B cell (primary cell): ENCODE measurements at regions not wholly inside any gene's neighbourhood (a gene's known extent, or its start where the extent isn't known, plus 50 kb on each side); places are given as distances from the start of the nearest gene placed in this dataset.

Experiments used
- ATAC-seq: fragments of 200-7000 bp; cut with Tn5 transposase; one replicate; pipeline ENCODE4 v1.10.0; 2021; ENCODE audit warnings: low read depth, mild to moderate bottlenecking, moderate number of reproducible peaks, moderate library complexity
- CTCF ChIA-PET: fragments of 350-600 bp; sonication (Branson Sonifier 250); formaldehyde crosslinking; loops from one replicate; lab custom pipeline; 2021; ENCODE audit warnings: antibody characterized with exemption, inconsistent platforms; lab: Charles Lee
- POLR2A ChIA-PET: fragments of 350-600 bp; sonication (Branson Sonifier 250); formaldehyde crosslinking; loops from one replicate; lab custom pipeline; 2021; ENCODE audit warnings: antibody characterized with exemption; lab: Charles Lee
- DNase-seq: peaks from one replicate; pipeline ENCODE4 v3.0.0; 2013
- H2AFZ ChIP-seq: 2 replicates; pipeline ENCODE4 v1.6.1; 2012; ENCODE audit warnings: mild to moderate bottlenecking, low read depth, low read length; ENCODE audit not compliant: insufficient read depth, poor library complexity, severe bottlenecking
- H3K27ac ChIP-seq, 2 donors: 1 replicate in 1 of 2; 2 replicates in 1 of 2; pipeline ENCODE4 v1.5.1; 2012 to 2013; ENCODE audit warnings: low read length in 2 of 2, mild to moderate bottlenecking in 2 of 2, moderate library complexity in 1 of 2
- H3K27me3 ChIP-seq, 4 experiments: fragments of 200-600 bp in 1 of 4; sonication (generic) in 1 of 4; replicated peaks in 1 of 4; 1 replicate in 2 of 4; 2 replicates in 2 of 4; pipeline versions ENCODE4 v1.6.1 to v1.7.0; 2013 to 2016; ENCODE audit warnings: low read length in 3 of 4, mild to moderate bottlenecking in 2 of 4, mixed read lengths in 1 of 4, moderate library complexity in 1 of 4; ENCODE audit not compliant: insufficient read depth in 4 of 4, control insufficient read depth in 3 of 4; ENCODE audit errors: control extremely low read depth in 1 of 4
- H3K36me3 ChIP-seq, 2 experiments: replicated peaks in 1 of 2; 1 replicate in 1 of 2; 2 replicates in 1 of 2; pipeline versions ENCODE4 v1.6.1 to v1.7.1; 2013; ENCODE audit warnings: low read length in 1 of 2; ENCODE audit not compliant: insufficient read depth in 2 of 2, control insufficient read depth in 1 of 2; ENCODE audit errors: control extremely low read depth in 1 of 2, extremely low read depth in 1 of 2
- H3K4me1 ChIP-seq, 2 donors: fragments of 200-600 bp in 1 of 2; sonication (generic) in 1 of 2; 1 replicate in 1 of 2; 2 replicates in 1 of 2; pipeline versions ENCODE4 v1.5.1 to v1.6.1; 2013 to 2017; ENCODE audit warnings: low read length in 2 of 2; ENCODE audit not compliant: control insufficient read depth in 2 of 2, insufficient read depth in 2 of 2
- H3K4me2 ChIP-seq: replicated peaks from 2 replicates; pipeline ENCODE3; 2012; ENCODE audit warnings: mild to moderate bottlenecking, low read depth, low read length; ENCODE audit not compliant: poor library complexity, severe bottlenecking
- H3K4me3 ChIP-seq, 5 experiments: fragments of 200-600 bp in 1 of 5; sonication (generic) in 1 of 5; 1 replicate in 3 of 5; 2 replicates in 2 of 5; pipeline versions ENCODE4 v1.5.1 to v1.7.0; 2011 to 2016; ENCODE audit warnings: low read length in 4 of 5, mild to moderate bottlenecking in 4 of 5, low read depth in 2 of 5, control low read depth in 1 of 5, moderate library complexity in 1 of 5; ENCODE audit not compliant: insufficient read depth in 1 of 5; ENCODE audit errors: control extremely low read depth in 1 of 5, extremely low read depth in 1 of 5
- H3K79me2 ChIP-seq: fragments of 200-600 bp; sonication (generic); one replicate; pipeline ENCODE4 v1.6.0; 2016; ENCODE audit warnings: low read length; ENCODE audit not compliant: control insufficient read depth, insufficient read depth
- H3K9ac ChIP-seq: fragments of 200-600 bp; sonication (generic); 2 replicates; pipeline ENCODE4 v1.6.1; 2017; ENCODE audit warnings: mild to moderate bottlenecking, low read length, moderate library complexity
- H3K9me3 ChIP-seq, 3 donors: one replicate each; pipeline versions ENCODE4 v1.6.1 to v1.7.1; 2013; ENCODE audit warnings: low read length in 2 of 3; ENCODE audit not compliant: control insufficient read depth in 2 of 3, insufficient read depth in 1 of 3; ENCODE audit errors: control extremely low read depth in 1 of 3
- H4K20me1 ChIP-seq: 2 replicates; pipeline ENCODE4 v1.6.0; 2012; ENCODE audit warnings: mild to moderate bottlenecking, low read length; ENCODE audit not compliant: insufficient read depth, control insufficient read depth, poor library complexity, severe bottlenecking
- H3K27ac Mint-ChIP-seq: one replicate; pipeline ENCODE4 v1.8.0; 2021; ENCODE audit warnings: mixed read lengths
- H3K27me3 Mint-ChIP-seq: one replicate; pipeline ENCODE4 v1.8.0; 2021; ENCODE audit warnings: mixed read lengths
- H3K4me1 Mint-ChIP-seq: one replicate; pipeline ENCODE4 v1.8.0; 2021; ENCODE audit warnings: mixed read lengths
- H3K4me3 Mint-ChIP-seq: one replicate; pipeline ENCODE4 v1.8.0; 2021; ENCODE audit warnings: mixed read lengths
- H3K9me3 Mint-ChIP-seq: one replicate; pipeline ENCODE4 v1.8.0; 2022; ENCODE audit warnings: mixed read lengths; ENCODE audit not compliant: insufficient read depth
- EZH2 ChIP-seq: IDR thresholded peaks from 2 replicates; pipeline ENCODE4 v1.6.1; 2012; ENCODE audit warnings: borderline replicate concordance, low read depth, mild to moderate bottlenecking, moderate library complexity, low read length; ENCODE audit not compliant: insufficient read depth, poor library complexity, severe bottlenecking
- WGBS: methylation state at CpG from one replicate; pipeline ENCODE4 v1.1.5; 2013; ENCODE audit warnings: missing lambda C conversion rate; ENCODE audit not compliant: insufficient coverage; 5-methylcytosine and 5-hydroxymethylcytosine counted together
- intact Hi-C: fragments of 100-400 bp; cut with micrococcal nuclease; formaldehyde crosslinking; loops from one replicate; pipeline ENCODE4 v1.10.0; 2022
- TF ChIP-seq, protein P1 (sequence below): fragments of 200-600 bp; IDR thresholded peaks from one replicate; pipeline ENCODE4 v1.8.0; 2022; ENCODE audit warnings: antibody characterized with exemption, mild to moderate bottlenecking

DNA sequence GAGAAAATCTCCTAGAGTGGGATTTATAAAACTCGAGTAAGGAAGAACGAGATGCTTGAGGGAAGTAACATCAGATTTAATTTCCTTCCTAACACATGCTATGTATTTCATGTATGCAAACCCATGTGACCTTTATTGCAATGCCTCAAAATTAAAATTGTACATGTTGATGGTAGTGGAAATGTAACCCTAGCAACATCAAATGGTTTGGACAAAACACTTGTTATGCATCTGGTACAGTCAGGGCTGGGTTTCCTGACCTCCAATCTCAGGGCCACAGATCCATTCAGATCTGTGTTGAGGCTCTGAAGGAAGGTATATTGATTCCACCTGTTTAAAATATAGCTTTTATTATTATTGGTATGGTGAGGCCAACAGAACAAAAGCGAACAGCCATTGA lies 246.0 kb downstream of the WNT5A start:
- TF ChIP-seq, protein P1, sequence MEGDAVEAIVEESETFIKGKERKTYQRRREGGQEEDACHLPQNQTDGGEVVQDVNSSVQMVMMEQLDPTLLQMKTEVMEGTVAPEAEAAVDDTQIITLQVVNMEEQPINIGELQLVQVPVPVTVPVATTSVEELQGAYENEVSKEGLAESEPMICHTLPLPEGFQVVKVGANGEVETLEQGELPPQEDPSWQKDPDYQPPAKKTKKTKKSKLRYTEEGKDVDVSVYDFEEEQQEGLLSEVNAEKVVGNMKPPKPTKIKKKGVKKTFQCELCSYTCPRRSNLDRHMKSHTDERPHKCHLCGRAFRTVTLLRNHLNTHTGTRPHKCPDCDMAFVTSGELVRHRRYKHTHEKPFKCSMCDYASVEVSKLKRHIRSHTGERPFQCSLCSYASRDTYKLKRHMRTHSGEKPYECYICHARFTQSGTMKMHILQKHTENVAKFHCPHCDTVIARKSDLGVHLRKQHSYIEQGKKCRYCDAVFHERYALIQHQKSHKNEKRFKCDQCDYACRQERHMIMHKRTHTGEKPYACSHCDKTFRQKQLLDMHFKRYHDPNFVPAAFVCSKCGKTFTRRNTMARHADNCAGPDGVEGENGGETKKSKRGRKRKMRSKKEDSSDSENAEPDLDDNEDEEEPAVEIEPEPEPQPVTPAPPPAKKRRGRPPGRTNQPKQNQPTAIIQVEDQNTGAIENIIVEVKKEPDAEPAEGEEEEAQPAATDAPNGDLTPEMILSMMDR: no peak
- TF ChIP-seq EZH2: no peak
- ATAC-seq (no peak), DNase-seq (no peak)
- no peak overlapping the region for H3K4me3 Mint-ChIP-seq
- H3K4me3 ChIP-seq: no peak overlapping the region
- H3K4me1 ChIP-seq: no peaks in the 10 kb centered on the region
- H3K4me2 ChIP-seq: no peak overlapping the region
- POLR2A ChIA-PET: no interaction called here
- no peaks in the 10 kb centered on the region for H3K9me3 Mint-ChIP-seq
- no peak overlapping the region for H3K27ac ChIP-seq
- H3K9me3 ChIP-seq: peaks cover 0 to 12% (median 0%) of the 10 kb centered on the region in 3 donors
- no peaks in the 10 kb centered on the region for H4K20me1 ChIP-seq
- no peak overlapping the region for H2AFZ ChIP-seq
- 92% methylated on average over 1 of the region's 3 CpGs for WGBS
- H3K79me2 ChIP-seq: no peaks in the 10 kb centered on the region
- no peaks in the 10 kb centered on the region for H3K36me3 ChIP-seq
- H3K27me3 Mint-ChIP-seq: no peaks in the 10 kb centered on the region
- H3K9ac ChIP-seq: no peak overlapping the region
- intact Hi-C loops: no loop called here
- no peak overlapping the region for H3K27ac Mint-ChIP-seq
- CTCF ChIA-PET: no interaction called here
- no peaks in the 10 kb centered on the region for H3K4me1 Mint-ChIP-seq
- H3K27me3 ChIP-seq: no peaks in the 10 kb centered on the region

DNA sequence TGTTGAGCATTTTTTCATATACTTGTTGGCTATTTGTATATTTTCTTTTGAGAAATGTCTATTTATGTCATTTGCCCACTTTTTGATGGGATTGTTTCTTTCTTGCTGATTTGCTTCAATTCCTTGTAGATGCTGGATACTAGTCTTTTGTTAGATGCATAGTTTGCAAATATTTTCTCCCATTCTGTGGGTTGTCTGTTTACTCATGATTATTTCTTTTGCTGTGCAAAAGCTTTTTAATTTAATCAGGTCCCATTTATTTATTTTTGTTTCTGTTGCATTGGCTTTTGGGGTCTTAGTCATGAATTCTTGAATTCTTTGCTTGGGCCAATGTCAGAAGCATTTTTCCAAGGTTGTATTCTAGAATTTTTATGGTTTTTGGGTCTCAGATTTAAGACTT lies 251.7 kb downstream of the WNT5A start:
- H2AFZ ChIP-seq: no peak overlapping the region
- Mint-ChIP-seq H3K27me3 (no peaks in the 10 kb centered on the region), H3K4me3 (no peak overlapping the region), H3K27ac (no peak overlapping the region), H3K9me3 (peaks cover 8% of the 10 kb centered on the region), H3K4me1 (no peaks in the 10 kb centered on the region)
- H3K9me3 ChIP-seq: peaks cover 0 to 16% (median 0%) of the 10 kb centered on the region in 3 donors
- intact Hi-C loops: no loop called here
- no peaks in the 10 kb centered on the region for H3K36me3 ChIP-seq
- CTCF ChIA-PET: no interaction called here
- no peak overlapping the region for H3K4me3 ChIP-seq
- no peak overlapping the region for H3K4me2 ChIP-seq
- TF ChIP-seq, protein P1: no peak
- TF ChIP-seq EZH2: no peak
- H3K4me1 ChIP-seq: no peaks in the 10 kb centered on the region
- no peak overlapping the region for H3K9ac ChIP-seq
- POLR2A ChIA-PET: no interaction called here
- no peaks in the 10 kb centered on the region for H4K20me1 ChIP-seq
- no peak for ATAC-seq
- no peak overlapping the region for H3K27ac ChIP-seq
- H3K27me3 ChIP-seq: no peaks in the 10 kb centered on the region
- DNase-seq: no peak
- no peaks in the 10 kb centered on the region for H3K79me2 ChIP-seq
